ENCODE measurements at regions not wholly inside any gene's neighbourhood (a gene's known extent, or its start where the extent isn't known, plus 50 kb on each side); places are given as distances from the start of the nearest gene placed in this dataset.

GRCh38 chr7:22601408-22601807 lies 101.4 kb upstream of the STEAP1B start:
- no peak for TF ChIP-seq CTCF (IDR thresholded peaks at IDR 0.05; ENCODE audit: borderline replicate concordance)
- Histone ChIP-seq H3K4me1 (peaks cover 17% of the 10 kb centered on the region), H3K9me3 (replicated peaks) (no peaks in the 10 kb centered on the region), H3K27ac (replicated peaks) (peak overlapping the region; percentile 60), H3K4me3 (no peak overlapping the region), H3K27me3 (ENCODE audit: low read depth) (no peaks in the 10 kb centered on the region), H3K36me3 (no peaks in the 10 kb centered on the region)
- intact Hi-C loops (cut with micrococcal nuclease), result no loop called here
- no peak for DNase-seq

- Histone ChIP-seq H3K27me3 (ENCODE audit: low read depth) (no peaks in the 10 kb centered on the region), H3K9me3 (replicated peaks) (no peaks in the 10 kb centered on the region), H3K27ac (replicated peaks) (peak overlapping the region; percentile 60), H3K36me3 (no peaks in the 10 kb centered on the region), H3K4me1 (peaks cover 17% of the 10 kb centered on the region), H3K4me3 (no peak overlapping the region)
- DNase-seq, result no peak
- intact Hi-C loops (cut with micrococcal nuclease), result no loop called here
- no peak for TF ChIP-seq CTCF (IDR thresholded peaks at IDR 0.05; ENCODE audit: borderline replicate concordance)
Observed at GRCh38 chr7:22601003-22601402, 101.0 kb upstream of the STEAP1B start.

GRCh38 chr7:22598318-22598920 lies 98.4 kb upstream of the STEAP1B start:
- intact Hi-C loops (cut with micrococcal nuclease), result no loop called here
- DNase-seq, result no peak
- H3K4me3 ChIP-seq, result no peak overlapping the region
- no peaks in the 10 kb centered on the region for H3K27me3 ChIP-seq (ENCODE audit: low read depth)
- TF ChIP-seq CTCF (IDR thresholded peaks at IDR 0.05; ENCODE audit: borderline replicate concordance), result no peak
- H3K36me3 ChIP-seq, result no peaks in the 10 kb centered on the region
- no peak overlapping the region for H3K27ac ChIP-seq (replicated peaks)
- no peaks in the 10 kb centered on the region for H3K9me3 ChIP-seq (replicated peaks)
- H3K4me1 ChIP-seq, result peaks cover 17% of the 10 kb centered on the region

GRCh38 chr7:22597844-22598243 lies 97.9 kb upstream of the STEAP1B start:
- no peak for TF ChIP-seq CTCF (IDR thresholded peaks at IDR 0.05; ENCODE audit: borderline replicate concordance)
- Histone ChIP-seq H3K27me3 (ENCODE audit: low read depth) (no peaks in the 10 kb centered on the region), H3K4me3 (no peak overlapping the region), H3K9me3 (replicated peaks) (no peaks in the 10 kb centered on the region), H3K27ac (replicated peaks) (no peak overlapping the region), H3K36me3 (no peaks in the 10 kb centered on the region), H3K4me1 (peaks cover 17% of the 10 kb centered on the region)
- no peak for DNase-seq
- intact Hi-C loops (cut with micrococcal nuclease), result no loop called here

GRCh38 chr7:22596763-22597400 lies 96.9 kb upstream of the STEAP1B start:
- no peaks in the 10 kb centered on the region for H3K36me3 ChIP-seq
- TF ChIP-seq CTCF (IDR thresholded peaks at IDR 0.05; ENCODE audit: borderline replicate concordance), result no peak
- peaks cover 13% of the 10 kb centered on the region for H3K4me1 ChIP-seq
- no peaks in the 10 kb centered on the region for H3K9me3 ChIP-seq (replicated peaks)
- H3K4me3 ChIP-seq, result no peak overlapping the region
- H3K27ac ChIP-seq (replicated peaks), result no peak overlapping the region
- DNase-seq, result no peak
- intact Hi-C loops (cut with micrococcal nuclease), result no loop called here
- no peaks in the 10 kb centered on the region for H3K27me3 ChIP-seq (ENCODE audit: low read depth)

Measured in left ventricle myocardium inferior (tissue), 1 donor.